ENCODE measurements at regions not wholly inside any gene's neighbourhood (a gene's known extent, or its start where the extent isn't known, plus 50 kb on each side); places are given as distances from the start of the nearest gene placed in this dataset.

DNA sequence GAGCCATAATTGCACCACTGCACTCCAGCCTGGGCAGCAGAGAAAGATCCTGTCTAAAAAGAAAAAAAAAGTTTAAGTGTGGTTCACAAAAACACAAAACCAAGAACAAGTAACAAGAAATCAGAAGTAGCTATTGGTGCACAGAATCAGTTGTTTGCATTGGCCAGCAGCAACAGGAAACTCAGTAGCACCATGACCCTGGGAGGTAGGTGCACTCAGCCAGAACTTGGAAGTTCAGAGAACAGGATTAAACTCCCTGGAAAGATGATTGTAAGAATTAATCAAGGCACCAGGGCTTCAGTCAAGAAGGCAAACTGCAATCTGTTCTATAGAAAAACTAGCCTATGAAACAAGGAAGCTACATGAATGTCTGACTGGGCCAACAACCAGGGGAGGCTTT is 267.9 kb downstream of the COL12A1 start:
- no peak for TF ChIP-seq CTCF (IDR thresholded peaks at IDR 0.05; ENCODE audit: borderline replicate concordance, extremely low read depth, low read length, poor library complexity, severe bottlenecking)
- no peak for TF ChIP-seq EZH2 (IDR thresholded peaks at IDR 0.05; ENCODE audit: borderline replicate concordance, low read depth, low read length, severe bottlenecking)
